T-helper 2 cell treated with Interferon-gamma antibody and Interleukin-4, amounts not matched to agents 5 μg/mL and 100 μg/mL, for 36 hours (primary cell): ENCODE measurements at regions not wholly inside any gene's neighbourhood (a gene's known extent, or its start where the extent isn't known, plus 50 kb on each side); places are given as distances from the start of the nearest gene placed in this dataset.

Source experiments
- DNase-seq: peaks from one replicate; pipeline ENCODE4 v3.0.0; 2021; ENCODE audit warnings: low spot score
- H3K27ac Mint-ChIP-seq: one replicate; pipeline ENCODE4 v1.8.0; 2021; ENCODE audit warnings: mild to moderate bottlenecking, mixed read lengths
- H3K27me3 Mint-ChIP-seq: one replicate; pipeline ENCODE4 v1.8.0; 2021; ENCODE audit warnings: low read depth, mixed read lengths
- H3K36me3 Mint-ChIP-seq: one replicate; pipeline ENCODE4 v1.8.0; 2021; ENCODE audit warnings: low read depth, mixed read lengths
- H3K4me1 Mint-ChIP-seq: one replicate; pipeline ENCODE4 v1.8.0; 2021; ENCODE audit warnings: low read depth, mixed read lengths
- H3K4me3 Mint-ChIP-seq: one replicate; pipeline ENCODE4 v1.8.0; 2022; ENCODE audit warnings: mild to moderate bottlenecking, moderate library complexity, mixed read lengths
- H3K9me3 Mint-ChIP-seq: one replicate; pipeline ENCODE4 v1.8.0; 2021; ENCODE audit warnings: mixed read lengths

DNA sequence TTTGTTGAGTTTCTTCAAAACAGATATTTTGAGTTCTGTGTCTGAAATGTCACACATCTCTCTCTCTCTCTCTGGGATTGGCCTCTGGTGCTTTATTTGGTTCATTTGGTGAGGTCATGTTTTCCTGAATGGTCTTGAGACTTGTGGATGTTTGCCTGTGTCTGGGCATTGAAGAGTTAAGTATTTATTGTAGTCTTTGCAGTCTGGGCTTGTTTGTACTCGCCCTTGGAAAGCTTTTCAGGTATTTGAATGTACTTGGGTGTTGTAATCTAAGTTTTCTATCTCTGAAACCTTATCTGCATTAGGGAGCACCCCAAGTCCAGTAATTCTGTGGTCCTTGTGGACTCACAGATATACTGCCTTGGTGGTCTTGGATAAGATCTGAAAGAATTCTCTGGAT is 106.7 kb upstream of the PRSS58 start:
- no peak overlapping the region for H3K4me3 Mint-ChIP-seq
- H3K4me1 Mint-ChIP-seq, result peaks cover 5% of the 10 kb centered on the region
- H3K9me3 Mint-ChIP-seq, result peaks cover 8% of the 10 kb centered on the region
- H3K27ac Mint-ChIP-seq, result no peak overlapping the region
- no peak for DNase-seq
- peaks cover 37% of the 10 kb centered on the region for H3K27me3 Mint-ChIP-seq
- no peaks in the 10 kb centered on the region for H3K36me3 Mint-ChIP-seq

DNA sequence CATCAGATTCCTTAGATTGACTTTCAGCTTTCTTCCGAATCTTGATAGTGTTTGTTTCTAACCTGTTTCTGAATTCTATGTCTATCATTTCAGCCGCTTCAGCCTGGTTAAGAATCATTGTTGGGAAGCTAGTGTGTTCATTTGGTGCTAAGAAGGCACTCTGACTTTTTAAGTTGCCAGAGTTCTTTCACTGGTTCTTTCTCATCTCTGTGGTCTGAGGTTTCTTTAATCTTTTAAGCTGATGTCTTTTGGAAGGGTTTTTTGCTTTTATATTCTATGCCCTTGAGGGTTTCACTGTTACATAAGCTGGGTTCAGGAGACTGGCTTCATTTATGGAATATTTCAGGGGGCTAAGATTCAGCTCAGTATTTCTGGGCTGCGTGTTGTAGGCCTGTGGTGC is 104.5 kb upstream of the PRSS58 start:
- no peak for DNase-seq
- Mint-ChIP-seq H3K27me3 (peaks cover 31% of the 10 kb centered on the region), H3K36me3 (no peaks in the 10 kb centered on the region), H3K4me1 (peaks cover 11% of the 10 kb centered on the region), H3K9me3 (no peaks in the 10 kb centered on the region), H3K4me3 (no peak overlapping the region), H3K27ac (no peak overlapping the region)

DNA sequence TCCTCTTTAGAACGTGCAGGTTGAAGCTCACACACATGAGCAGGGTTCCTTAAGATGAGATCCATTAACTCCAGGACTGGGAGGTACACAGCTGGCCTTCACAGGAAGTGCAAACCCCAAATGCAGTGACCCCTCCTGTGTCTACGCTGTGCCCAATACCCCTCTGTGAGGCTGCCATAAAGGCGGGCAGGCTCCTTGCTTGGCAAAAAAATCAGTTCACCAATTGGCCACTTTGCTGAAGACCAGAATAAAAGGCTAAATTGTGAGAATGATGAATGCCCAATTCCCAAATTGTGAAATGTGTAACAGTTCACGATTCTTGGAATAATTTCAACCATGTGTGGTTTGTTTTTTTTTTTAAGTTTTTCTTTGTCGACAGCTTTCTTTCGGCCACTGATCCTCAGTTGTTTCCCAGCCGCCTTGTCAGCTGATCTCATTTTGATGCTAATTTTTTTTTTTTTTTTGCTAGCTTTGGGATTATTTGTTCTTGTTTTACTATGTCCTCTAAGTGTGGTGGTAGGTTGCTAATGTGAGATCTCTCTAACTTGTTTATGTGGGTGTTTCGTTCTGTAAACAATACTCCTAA is 101.9 kb upstream of the PRSS58 start:
- Mint-ChIP-seq H3K27me3 (peaks cover 33% of the 10 kb centered on the region), H3K36me3 (no peaks in the 10 kb centered on the region), H3K4me1 (peaks cover 11% of the 10 kb centered on the region), H3K9me3 (no peaks in the 10 kb centered on the region), H3K4me3 (no peak overlapping the region), H3K27ac (no peak overlapping the region)
- DNase-seq, result no peak

DNA sequence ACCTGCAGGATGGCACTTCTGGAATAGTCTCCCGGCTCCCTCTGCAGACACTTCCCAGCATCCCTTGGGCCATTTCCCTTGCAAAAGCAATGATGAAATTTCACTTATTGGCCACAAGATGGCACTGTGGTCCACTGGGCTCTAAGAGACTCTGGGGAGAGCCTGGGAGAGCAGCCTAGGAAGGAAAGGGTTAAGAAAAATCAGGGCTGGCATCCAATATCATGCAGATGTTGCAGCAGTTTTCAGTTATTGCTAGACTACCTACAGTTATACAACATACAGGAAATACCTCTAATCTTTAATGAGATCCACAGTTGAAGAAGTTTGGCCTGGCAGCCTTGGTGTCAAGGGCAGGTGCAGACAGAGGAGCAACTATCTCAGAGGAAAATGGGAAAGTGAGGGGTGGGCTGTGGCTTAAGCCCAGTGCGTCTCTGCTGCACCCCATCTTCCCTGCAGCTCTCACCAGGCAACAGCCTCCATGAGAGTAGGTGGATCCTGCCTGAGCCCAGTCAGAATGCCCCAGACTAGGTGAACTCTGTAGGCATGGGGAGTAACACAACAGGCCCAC is 100.2 kb upstream of the PRSS58 start:
- H3K9me3 Mint-ChIP-seq, result no peaks in the 10 kb centered on the region
- DNase-seq, result no peak
- H3K27me3 Mint-ChIP-seq, result peaks cover 19% of the 10 kb centered on the region
- peaks cover 21% of the 10 kb centered on the region for H3K4me1 Mint-ChIP-seq
- no peaks in the 10 kb centered on the region for H3K36me3 Mint-ChIP-seq
- no peak overlapping the region for H3K4me3 Mint-ChIP-seq
- H3K27ac Mint-ChIP-seq, result no peak overlapping the region

DNA sequence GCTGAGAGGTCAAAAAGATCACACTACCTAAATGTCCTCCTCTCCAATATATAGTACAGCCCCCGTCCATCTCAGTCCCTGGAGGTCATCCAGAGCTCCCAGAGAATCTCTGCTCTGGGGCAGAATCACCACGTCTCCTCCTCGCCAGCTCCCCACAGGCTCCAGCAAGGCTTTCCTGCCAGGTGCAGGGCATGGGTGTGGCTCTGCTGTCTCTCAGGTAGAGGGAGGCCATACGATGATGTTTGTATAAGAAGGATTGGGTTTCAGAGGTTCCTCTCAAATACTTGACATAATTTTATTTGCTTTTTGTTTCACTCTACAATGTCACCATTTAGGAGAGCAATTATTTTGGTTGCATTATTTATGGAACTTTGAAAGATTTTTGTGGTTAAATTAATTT is 98.3 kb upstream of the PRSS58 start:
- Mint-ChIP-seq H3K27me3 (peaks cover 10% of the 10 kb centered on the region), H3K9me3 (no peaks in the 10 kb centered on the region), H3K36me3 (no peaks in the 10 kb centered on the region), H3K4me3 (no peak overlapping the region), H3K27ac (no peak overlapping the region), H3K4me1 (peaks cover 21% of the 10 kb centered on the region)
- DNase-seq, result no peak

DNA sequence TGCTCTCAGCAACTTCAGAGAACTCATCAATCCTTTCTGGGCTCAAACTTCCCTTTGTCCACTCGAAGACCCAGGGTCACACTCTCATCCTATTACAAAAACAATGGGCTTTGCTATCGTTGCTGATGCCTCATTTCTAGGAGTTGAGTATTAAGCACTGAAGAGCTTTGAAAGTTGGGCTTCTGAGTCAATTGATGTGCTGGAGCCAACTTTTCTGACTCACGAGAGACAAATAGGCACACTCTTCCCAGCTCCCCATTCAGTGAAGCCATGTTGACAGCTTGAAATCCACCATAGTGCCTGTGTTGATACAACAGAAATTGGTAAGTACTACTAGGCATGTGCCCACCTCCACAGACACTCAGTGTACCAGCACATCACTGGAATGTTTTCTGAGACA is 97.5 kb upstream of the PRSS58 start:
- no peak overlapping the region for H3K27ac Mint-ChIP-seq
- no peak overlapping the region for H3K4me3 Mint-ChIP-seq
- H3K36me3 Mint-ChIP-seq, result no peaks in the 10 kb centered on the region
- DNase-seq, result no peak
- peaks cover 13% of the 10 kb centered on the region for H3K27me3 Mint-ChIP-seq
- H3K9me3 Mint-ChIP-seq, result no peaks in the 10 kb centered on the region
- peaks cover 21% of the 10 kb centered on the region for H3K4me1 Mint-ChIP-seq

DNA sequence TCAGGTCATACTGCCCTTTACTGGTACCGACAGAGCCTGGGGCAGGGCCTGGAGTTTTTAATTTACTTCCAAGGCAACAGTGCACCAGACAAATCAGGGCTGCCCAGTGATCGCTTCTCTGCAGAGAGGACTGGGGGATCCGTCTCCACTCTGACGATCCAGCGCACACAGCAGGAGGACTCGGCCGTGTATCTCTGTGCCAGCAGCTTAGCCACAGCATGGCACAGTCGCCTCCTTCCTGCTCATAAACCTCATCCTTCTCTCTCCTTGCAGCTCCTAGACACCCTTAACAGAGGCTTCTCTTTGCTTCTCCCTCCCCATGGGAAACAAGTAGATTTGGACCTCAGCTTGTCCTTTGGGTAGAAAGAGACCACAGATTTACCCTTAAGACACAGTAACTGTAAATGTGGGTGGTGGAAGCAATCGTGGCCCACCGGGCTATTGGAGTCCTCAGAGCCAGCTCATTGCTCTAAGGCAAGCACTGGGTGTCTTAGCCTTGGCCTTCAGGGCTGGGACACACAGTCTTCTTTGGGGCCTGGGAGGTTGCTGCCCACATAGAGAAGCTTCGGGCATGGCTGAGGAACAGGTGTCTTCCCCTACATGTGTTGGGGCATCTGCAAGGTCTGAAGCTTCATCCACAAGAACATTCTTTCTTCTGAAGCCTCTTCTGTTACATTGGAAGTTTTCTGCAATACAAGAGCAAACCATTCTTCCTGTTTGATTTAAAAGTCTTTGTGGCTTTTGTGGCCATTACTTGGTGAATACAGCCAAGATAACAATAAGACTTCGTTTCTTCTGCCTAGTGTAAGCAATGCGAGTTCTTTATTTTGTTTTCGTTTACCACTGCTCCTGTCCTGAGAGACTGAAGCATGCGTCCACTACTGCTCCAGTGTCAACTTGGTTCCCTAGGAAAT is 95.5 kb upstream of the PRSS58 start:
- Mint-ChIP-seq H3K27me3 (peaks cover 13% of the 10 kb centered on the region), H3K9me3 (no peaks in the 10 kb centered on the region), H3K4me3 (peak overlapping the region; percentile 35), H3K27ac (peak overlapping the region; percentile 27), H3K4me1 (peaks cover 21% of the 10 kb centered on the region), H3K36me3 (no peaks in the 10 kb centered on the region)
- no peak for DNase-seq

DNA sequence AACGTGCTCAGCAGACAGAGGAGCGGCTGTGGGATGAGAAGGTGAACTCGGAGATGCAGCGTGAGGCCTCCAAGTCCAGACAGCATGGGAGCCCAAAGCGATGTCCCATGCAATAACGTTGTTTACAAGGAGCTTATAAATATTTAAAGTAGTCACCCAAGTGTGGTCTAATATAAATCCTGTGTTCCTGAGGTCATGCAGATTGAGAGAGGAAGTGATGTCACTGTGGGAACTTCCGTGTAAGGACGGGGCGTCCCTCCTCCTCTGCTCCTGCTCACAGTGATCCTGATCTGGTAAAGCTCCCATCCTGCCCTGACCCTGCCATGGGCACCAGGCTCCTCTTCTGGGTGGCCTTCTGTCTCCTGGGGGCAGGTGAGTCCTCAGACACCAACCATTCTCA is 94.7 kb upstream of the PRSS58 start:
- Mint-ChIP-seq H3K27me3 (peaks cover 13% of the 10 kb centered on the region), H3K9me3 (no peaks in the 10 kb centered on the region), H3K27ac (peak overlapping the region; percentile 17), H3K4me3 (peak overlapping the region; percentile 11), H3K4me1 (peaks cover 16% of the 10 kb centered on the region), H3K36me3 (no peaks in the 10 kb centered on the region)
- DNase-seq, result no peak

DNA sequence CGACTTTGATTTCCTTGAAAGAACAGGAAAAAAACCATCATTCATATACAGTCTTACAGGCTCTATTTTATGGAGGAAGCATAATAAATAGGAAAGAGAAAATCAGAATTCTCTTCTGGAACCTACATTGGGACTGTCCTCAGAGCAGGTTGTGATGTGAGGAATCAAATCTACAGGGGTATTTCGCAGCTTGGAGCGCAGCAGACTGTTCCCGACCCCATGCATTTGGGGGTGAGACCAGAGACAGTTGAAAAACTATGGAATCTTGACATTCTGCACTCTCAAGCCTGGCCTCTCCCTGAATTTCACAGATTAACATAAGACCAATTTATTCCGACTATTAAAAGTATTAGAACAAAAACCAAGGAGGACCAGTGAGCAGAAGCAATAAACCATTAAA is 93.3 kb upstream of the PRSS58 start:
- H3K4me3 Mint-ChIP-seq, result no peak overlapping the region
- no peak for DNase-seq
- H3K27me3 Mint-ChIP-seq, result peaks cover 17% of the 10 kb centered on the region
- H3K9me3 Mint-ChIP-seq, result no peaks in the 10 kb centered on the region
- peaks cover 15% of the 10 kb centered on the region for H3K4me1 Mint-ChIP-seq
- no peak overlapping the region for H3K27ac Mint-ChIP-seq
- H3K36me3 Mint-ChIP-seq, result no peaks in the 10 kb centered on the region

DNA sequence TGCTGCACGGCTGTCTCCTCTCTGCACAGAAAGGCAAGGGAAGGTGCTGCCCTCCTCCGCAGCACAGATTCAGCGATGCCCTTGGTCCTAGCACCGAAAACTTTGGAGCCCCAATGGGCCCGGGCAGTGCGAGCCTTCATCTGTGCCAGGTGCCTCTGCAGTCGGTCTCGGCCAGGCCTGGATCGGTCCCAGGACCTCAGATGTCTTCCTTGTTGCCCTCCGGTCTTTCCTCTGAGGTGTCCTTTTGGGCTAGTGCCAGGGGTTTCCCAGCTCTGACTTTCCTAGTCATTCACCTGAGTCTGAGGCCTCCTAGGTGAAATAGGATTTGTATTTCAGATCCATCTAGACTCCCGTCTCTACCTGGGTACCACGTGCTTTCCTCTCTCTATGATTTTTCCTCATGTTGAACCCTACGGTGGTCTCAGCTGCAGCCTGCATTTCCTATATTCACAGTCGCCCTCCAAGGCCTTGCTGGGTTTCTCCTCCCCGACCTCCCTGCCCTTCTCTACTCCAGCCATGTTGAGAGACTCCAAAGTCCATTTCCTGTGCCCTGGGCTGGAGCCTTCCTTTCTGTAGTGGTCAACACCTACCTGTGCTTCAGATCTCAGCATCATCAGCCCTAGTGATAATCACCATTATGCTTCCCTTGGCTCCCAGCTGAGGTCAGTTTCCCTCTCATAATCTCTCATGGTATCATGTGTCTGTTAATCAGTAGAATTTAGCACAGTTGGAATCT is 92.0 kb upstream of the PRSS58 start:
- Mint-ChIP-seq H3K4me3 (no peak overlapping the region), H3K36me3 (no peaks in the 10 kb centered on the region), H3K27me3 (peaks cover 16% of the 10 kb centered on the region), H3K27ac (no peak overlapping the region), H3K9me3 (no peaks in the 10 kb centered on the region), H3K4me1 (peaks cover 15% of the 10 kb centered on the region)
- no peak for DNase-seq

DNA sequence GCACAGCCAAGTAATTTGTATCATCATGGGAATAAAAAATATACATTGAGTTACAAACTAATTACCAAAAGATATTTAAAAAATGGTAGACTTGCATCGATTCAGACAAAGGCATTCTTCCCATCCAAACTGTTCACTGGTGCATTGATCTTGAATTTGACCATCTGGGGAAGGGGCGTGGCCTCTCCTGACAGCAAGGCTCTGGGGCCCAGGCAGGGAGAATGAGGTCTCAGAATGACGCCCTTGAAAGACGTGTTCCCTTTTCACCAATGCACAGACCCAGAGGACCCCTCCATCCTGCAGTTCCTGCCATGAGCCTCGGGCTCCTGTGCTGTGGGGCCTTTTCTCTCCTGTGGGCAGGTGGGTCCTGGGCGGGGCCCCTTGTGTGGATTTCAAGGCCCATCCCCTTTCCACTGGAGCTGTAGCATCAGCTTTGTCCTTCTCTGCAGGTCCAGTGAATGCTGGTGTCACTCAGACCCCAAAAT is 91.1 kb upstream of the PRSS58 start:
- Mint-ChIP-seq H3K36me3 (no peaks in the 10 kb centered on the region), H3K27me3 (peaks cover 20% of the 10 kb centered on the region), H3K9me3 (no peaks in the 10 kb centered on the region), H3K27ac (no peak overlapping the region), H3K4me1 (peaks cover 12% of the 10 kb centered on the region), H3K4me3 (no peak overlapping the region)
- no peak for DNase-seq

DNA sequence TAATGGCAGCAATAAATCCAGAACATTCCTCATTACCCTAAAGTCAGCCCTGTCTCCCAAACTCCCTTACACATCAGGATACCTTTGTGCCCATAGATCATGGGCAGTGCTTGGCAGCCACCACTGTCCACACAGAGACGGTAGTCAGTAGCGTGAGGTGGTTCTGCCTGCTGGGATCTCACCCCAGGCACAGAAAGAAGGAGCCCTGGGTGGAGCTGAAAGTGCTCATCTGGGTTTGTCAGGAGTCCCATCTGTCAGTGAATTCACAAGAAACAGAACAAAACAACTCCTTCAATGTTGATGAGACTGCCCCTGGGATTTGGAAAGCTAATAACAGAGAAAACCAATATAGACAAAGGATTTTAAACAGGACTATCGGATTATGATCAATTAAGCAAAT is 90.2 kb upstream of the PRSS58 start:
- Mint-ChIP-seq H3K27me3 (peaks cover 24% of the 10 kb centered on the region), H3K36me3 (no peaks in the 10 kb centered on the region), H3K27ac (no peak overlapping the region), H3K9me3 (no peaks in the 10 kb centered on the region), H3K4me1 (peaks cover 3% of the 10 kb centered on the region), H3K4me3 (no peak overlapping the region)
- no peak for DNase-seq

DNA sequence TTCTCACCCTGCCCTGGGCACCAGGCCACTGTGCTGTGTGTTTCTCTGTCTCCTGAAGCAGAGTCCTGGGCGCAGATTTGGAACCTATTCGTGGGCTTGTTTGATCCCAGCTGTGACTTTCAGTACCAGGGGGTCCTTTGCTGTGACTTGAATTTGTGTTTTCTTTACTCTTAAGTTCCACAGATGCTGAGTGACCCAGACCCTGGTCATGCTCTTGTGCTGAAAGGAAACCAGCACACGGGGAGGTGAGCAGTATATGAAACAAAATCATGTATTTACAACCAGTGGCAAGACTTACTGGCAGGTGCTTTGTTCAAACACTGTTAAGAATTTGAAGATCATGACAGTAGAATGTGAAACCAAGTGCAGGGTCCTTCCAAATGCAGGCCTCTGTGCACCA is 89.2 kb upstream of the PRSS58 start:
- Mint-ChIP-seq H3K9me3 (no peaks in the 10 kb centered on the region), H3K27me3 (peaks cover 22% of the 10 kb centered on the region), H3K36me3 (no peaks in the 10 kb centered on the region), H3K4me3 (no peak overlapping the region), H3K27ac (peak overlapping the region; percentile 34), H3K4me1 (no peaks in the 10 kb centered on the region)
- no peak for DNase-seq

DNA sequence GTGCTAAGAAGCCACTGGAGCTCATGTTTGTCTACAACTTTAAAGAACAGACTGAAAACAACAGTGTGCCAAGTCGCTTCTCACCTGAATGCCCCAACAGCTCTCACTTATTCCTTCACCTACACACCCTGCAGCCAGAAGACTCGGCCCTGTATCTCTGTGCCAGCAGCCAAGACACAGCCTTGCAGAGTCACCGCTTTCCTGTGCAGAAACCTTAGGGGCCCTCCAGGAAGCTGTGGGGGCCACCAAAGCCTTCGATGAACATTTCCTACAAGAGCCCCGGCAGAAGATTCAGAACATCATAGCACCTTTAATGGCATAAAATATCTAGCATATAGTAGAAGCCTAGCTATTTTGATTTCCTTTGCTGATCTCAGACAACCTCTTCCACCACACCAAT is 88.0 kb upstream of the PRSS58 start:
- Mint-ChIP-seq H3K27ac (peak overlapping the region; percentile 34), H3K27me3 (peaks cover 24% of the 10 kb centered on the region), H3K36me3 (no peaks in the 10 kb centered on the region), H3K9me3 (no peaks in the 10 kb centered on the region), H3K4me1 (no peaks in the 10 kb centered on the region), H3K4me3 (no peak overlapping the region)
- no peak for DNase-seq
